ENCODE measurements at regions not wholly inside any gene's neighbourhood (a gene's known extent, or its start where the extent isn't known, plus 50 kb on each side); places are given as distances from the start of the nearest gene placed in this dataset.

GRCh38 chr21:17981060-17981740, 162.0 kb upstream of the C21orf91 start:
- ATAC-seq (ENCODE audit: low read depth in 2 of 2) = no peak
- Histone ChIP-seq H3K4me3 (ENCODE audit: low read depth, low read length) (no peak overlapping the region), H3K36me3 (ENCODE audit: control insufficient read depth, insufficient read depth, low read length) (no peaks in the 10 kb centered on the region), H3K4me1 (ENCODE audit: control insufficient read depth, insufficient read depth, low read length, poor library complexity, severe bottlenecking) (no peaks in the 10 kb centered on the region), H3K9me3 (ENCODE audit: control insufficient read depth in 2 of 2, low read length in 2 of 2) (no peaks in the 10 kb centered on the region), H3K27ac (ENCODE audit: insufficient read depth, low read length, poor library complexity, severe bottlenecking) (no peak overlapping the region), H3K27me3 (ENCODE audit: control insufficient read depth, insufficient read depth, low read length) (no peaks in the 10 kb centered on the region)
- Mint-ChIP-seq H3K36me3 (no peaks in the 10 kb centered on the region), H3K9me3 (no peaks in the 10 kb centered on the region), H3K4me3 (no peak overlapping the region), H3K4me1 (no peaks in the 10 kb centered on the region), H3K27me3 (no peaks in the 10 kb centered on the region), H3K27ac (no peak overlapping the region)
- no peak for DNase-seq

- H3K4me1 ChIP-seq (ENCODE audit: control insufficient read depth, insufficient read depth, low read length, poor library complexity, severe bottlenecking) = no peaks in the 10 kb centered on the region
- no peak overlapping the region for H3K27ac ChIP-seq (ENCODE audit: insufficient read depth, low read length, poor library complexity, severe bottlenecking)
- H3K9me3 ChIP-seq (ENCODE audit: control insufficient read depth in 2 of 2, low read length in 2 of 2) = no peaks in the 10 kb centered on the region
- H3K27ac Mint-ChIP-seq = no peak overlapping the region
- no peaks in the 10 kb centered on the region for H3K36me3 ChIP-seq (ENCODE audit: control insufficient read depth, insufficient read depth, low read length)
- DNase-seq (no peak), ATAC-seq (ENCODE audit: low read depth in 2 of 2) (no peak)
- H3K27me3 Mint-ChIP-seq = no peaks in the 10 kb centered on the region
- no peaks in the 10 kb centered on the region for H3K36me3 Mint-ChIP-seq
- no peaks in the 10 kb centered on the region for H3K9me3 Mint-ChIP-seq
- H3K4me3 ChIP-seq (ENCODE audit: low read depth, low read length) = no peak overlapping the region
- no peaks in the 10 kb centered on the region for H3K27me3 ChIP-seq (ENCODE audit: control insufficient read depth, insufficient read depth, low read length)
- no peaks in the 10 kb centered on the region for H3K4me1 Mint-ChIP-seq
- H3K4me3 Mint-ChIP-seq = no peak overlapping the region
These were observed 160.6 kb upstream of the C21orf91 start for GRCh38 chr21:17979763-17980162.

- Mint-ChIP-seq H3K4me1 (no peaks in the 10 kb centered on the region), H3K36me3 (no peaks in the 10 kb centered on the region), H3K9me3 (no peaks in the 10 kb centered on the region), H3K4me3 (no peak overlapping the region), H3K27ac (no peak overlapping the region), H3K27me3 (no peaks in the 10 kb centered on the region)
- no peaks in the 10 kb centered on the region for H3K36me3 ChIP-seq (ENCODE audit: control insufficient read depth, insufficient read depth, low read length)
- H3K4me3 ChIP-seq (ENCODE audit: low read depth, low read length) = no peak overlapping the region
- ATAC-seq (ENCODE audit: low read depth in 2 of 2) (no peak), DNase-seq (no peak)
- H3K4me1 ChIP-seq (ENCODE audit: control insufficient read depth, insufficient read depth, low read length, poor library complexity, severe bottlenecking) = no peaks in the 10 kb centered on the region
- no peaks in the 10 kb centered on the region for H3K27me3 ChIP-seq (ENCODE audit: control insufficient read depth, insufficient read depth, low read length)
- no peak overlapping the region for H3K27ac ChIP-seq (ENCODE audit: insufficient read depth, low read length, poor library complexity, severe bottlenecking)
- no peaks in the 10 kb centered on the region for H3K9me3 ChIP-seq (ENCODE audit: control insufficient read depth in 2 of 2, low read length in 2 of 2)
These were observed 159.7 kb upstream of the C21orf91 start for GRCh38 chr21:17978895-17979294.

GRCh38 chr21:17976691-17977090, 157.5 kb upstream of the C21orf91 start:
- H3K27ac Mint-ChIP-seq = no peak overlapping the region
- no peaks in the 10 kb centered on the region for H3K9me3 ChIP-seq (ENCODE audit: control insufficient read depth in 2 of 2, low read length in 2 of 2)
- H3K27me3 ChIP-seq (ENCODE audit: control insufficient read depth, insufficient read depth, low read length) = no peaks in the 10 kb centered on the region
- peaks cover 0 to 5% (median 0%) of the 10 kb centered on the region in 7 donors for H3K9me3 Mint-ChIP-seq
- no peak overlapping the region for H3K4me3 Mint-ChIP-seq
- H3K4me1 ChIP-seq (ENCODE audit: control insufficient read depth, insufficient read depth, low read length, poor library complexity, severe bottlenecking) = no peaks in the 10 kb centered on the region
- no peak overlapping the region for H3K27ac ChIP-seq (ENCODE audit: insufficient read depth, low read length, poor library complexity, severe bottlenecking)
- ATAC-seq (ENCODE audit: low read depth in 2 of 2) = no peak
- no peaks in the 10 kb centered on the region for H3K4me1 Mint-ChIP-seq
- H3K36me3 ChIP-seq (ENCODE audit: control insufficient read depth, insufficient read depth, low read length) = no peaks in the 10 kb centered on the region
- no peaks in the 10 kb centered on the region for H3K27me3 Mint-ChIP-seq
- H3K36me3 Mint-ChIP-seq = no peaks in the 10 kb centered on the region
- DNase-seq = no peak
- H3K4me3 ChIP-seq (ENCODE audit: low read depth, low read length) = no peak overlapping the region

- Histone ChIP-seq H3K4me3 (ENCODE audit: low read depth, low read length) (no peak overlapping the region), H3K9me3 (ENCODE audit: control insufficient read depth in 2 of 2, low read length in 2 of 2) (no peaks in the 10 kb centered on the region), H3K27ac (ENCODE audit: insufficient read depth, low read length, poor library complexity, severe bottlenecking) (no peak overlapping the region), H3K36me3 (ENCODE audit: control insufficient read depth, insufficient read depth, low read length) (no peaks in the 10 kb centered on the region), H3K4me1 (ENCODE audit: control insufficient read depth, insufficient read depth, low read length, poor library complexity, severe bottlenecking) (no peaks in the 10 kb centered on the region), H3K27me3 (ENCODE audit: control insufficient read depth, insufficient read depth, low read length) (no peaks in the 10 kb centered on the region)
- Mint-ChIP-seq H3K4me3 (no peak overlapping the region), H3K9me3 (peaks cover 0 to 5% (median 0%) of the 10 kb centered on the region in 7 donors), H3K27ac (no peak overlapping the region), H3K27me3 (peaks cover 2% of the 10 kb centered on the region), H3K4me1 (no peaks in the 10 kb centered on the region), H3K36me3 (no peaks in the 10 kb centered on the region)
- no peak for DNase-seq
- ATAC-seq (ENCODE audit: low read depth in 2 of 2) = no peak
These were observed 157.0 kb upstream of the C21orf91 start for GRCh38 chr21:17976139-17976538.

- H3K27me3 Mint-ChIP-seq = peaks cover 6% of the 10 kb centered on the region
- H3K9me3 Mint-ChIP-seq = peaks cover 0 to 8% (median 0%) of the 10 kb centered on the region in 7 donors
These were observed 148.2 kb upstream of the C21orf91 start for GRCh38 chr21:17967319-17967718.

GRCh38 chr21:17964716-17965115, 145.6 kb upstream of the C21orf91 start:
- Mint-ChIP-seq H3K4me1 (no peaks in the 10 kb centered on the region), H3K27ac (no peak overlapping the region), H3K27me3 (no peaks in the 10 kb centered on the region), H3K36me3 (no peaks in the 10 kb centered on the region), H3K4me3 (no peak overlapping the region), H3K9me3 (peaks cover 0 to 3% (median 0%) of the 10 kb centered on the region in 7 donors)
- ATAC-seq (ENCODE audit: low read depth in 2 of 2) (no peak), DNase-seq (no peak)
- Histone ChIP-seq H3K9me3 (ENCODE audit: control insufficient read depth in 2 of 2, low read length in 2 of 2) (no peaks in the 10 kb centered on the region), H3K27me3 (ENCODE audit: control insufficient read depth, insufficient read depth, low read length) (no peaks in the 10 kb centered on the region), H3K36me3 (ENCODE audit: control insufficient read depth, insufficient read depth, low read length) (no peaks in the 10 kb centered on the region), H3K27ac (ENCODE audit: insufficient read depth, low read length, poor library complexity, severe bottlenecking) (no peak overlapping the region), H3K4me3 (ENCODE audit: low read depth, low read length) (no peak overlapping the region), H3K4me1 (ENCODE audit: control insufficient read depth, insufficient read depth, low read length, poor library complexity, severe bottlenecking) (no peaks in the 10 kb centered on the region)

More at GRCh38 chr21:17967319-17967718, 148.2 kb upstream of the C21orf91 start:
- H3K4me1 Mint-ChIP-seq = no peaks in the 10 kb centered on the region
- H3K4me3 Mint-ChIP-seq = no peak overlapping the region
- no peaks in the 10 kb centered on the region for H3K36me3 ChIP-seq (ENCODE audit: control insufficient read depth, insufficient read depth, low read length)
- no peak for DNase-seq
- H3K9me3 ChIP-seq (ENCODE audit: control insufficient read depth in 2 of 2, low read length in 2 of 2) = no peaks in the 10 kb centered on the region
- no peak overlapping the region for H3K27ac Mint-ChIP-seq
- H3K4me3 ChIP-seq (ENCODE audit: low read depth, low read length) = no peak overlapping the region
- H3K36me3 Mint-ChIP-seq = no peaks in the 10 kb centered on the region
- no peak for ATAC-seq (ENCODE audit: low read depth in 2 of 2)
- H3K27ac ChIP-seq (ENCODE audit: insufficient read depth, low read length, poor library complexity, severe bottlenecking) = no peak overlapping the region
- no peaks in the 10 kb centered on the region for H3K27me3 ChIP-seq (ENCODE audit: control insufficient read depth, insufficient read depth, low read length)
- H3K4me1 ChIP-seq (ENCODE audit: control insufficient read depth, insufficient read depth, low read length, poor library complexity, severe bottlenecking) = no peaks in the 10 kb centered on the region

GRCh38 chr21:17964199-17964598, 145.0 kb upstream of the C21orf91 start:
- H3K27me3 Mint-ChIP-seq = no peaks in the 10 kb centered on the region
- Histone ChIP-seq H3K27me3 (ENCODE audit: control insufficient read depth, insufficient read depth, low read length) (no peaks in the 10 kb centered on the region), H3K9me3 (ENCODE audit: control insufficient read depth in 2 of 2, low read length in 2 of 2) (no peaks in the 10 kb centered on the region), H3K27ac (ENCODE audit: insufficient read depth, low read length, poor library complexity, severe bottlenecking) (no peak overlapping the region), H3K4me1 (ENCODE audit: control insufficient read depth, insufficient read depth, low read length, poor library complexity, severe bottlenecking) (no peaks in the 10 kb centered on the region), H3K4me3 (ENCODE audit: low read depth, low read length) (no peak overlapping the region), H3K36me3 (ENCODE audit: control insufficient read depth, insufficient read depth, low read length) (no peaks in the 10 kb centered on the region)
- no peaks in the 10 kb centered on the region for H3K36me3 Mint-ChIP-seq
- no peak for ATAC-seq (ENCODE audit: low read depth in 2 of 2)
- peaks cover 0 to 3% (median 0%) of the 10 kb centered on the region in 7 donors for H3K9me3 Mint-ChIP-seq
- H3K4me1 Mint-ChIP-seq = no peaks in the 10 kb centered on the region
- no peak overlapping the region for H3K27ac Mint-ChIP-seq
- no peak for DNase-seq
- no peak overlapping the region for H3K4me3 Mint-ChIP-seq

All from CD4-positive, CD25-positive, alpha-beta regulatory T cell (primary cell).